ENCODE measurements at regions not wholly inside any gene's neighbourhood (a gene's known extent, or its start where the extent isn't known, plus 50 kb on each side); places are given as distances from the start of the nearest gene placed in this dataset.
"Not testable (repeated sequence)": the region's sequence is repeated elsewhere in the genome, so short reads cannot be mapped to it uniquely, and the experiment has no call there.

GRCh38 chr7:150047329-150047728, 173.6 kb downstream of the ATP6V0E2 start:
- TF ChIP-seq CTCF, EP300, POLR2A (IDR thresholded peaks at IDR 0.05): not testable (repeated sequence)
